Caco-2 (cell line): ENCODE measurements at regions not wholly inside any gene's neighbourhood (a gene's known extent, or its start where the extent isn't known, plus 50 kb on each side); places are given as distances from the start of the nearest gene placed in this dataset.

Experiments used
- BruUV-seq: library from RNA; stranded (reverse); fragments of 400-500 nt; replicated peaks from 2 replicates; lab custom pipeline; 2021; lab: Mats Ljungman, UMichigan
- CTCF ChIA-PET: fragments of 300-600 bp; sonication (Branson Sonifier 250); formaldehyde crosslinking; loops from one replicate; lab custom pipeline; 2022; ENCODE audit warnings: antibody characterized with exemption; lab: Charles Lee
- POLR2A ChIA-PET: fragments of 300-600 bp; sonication (Branson Sonifier 250); formaldehyde crosslinking; loops from one replicate; lab custom pipeline; 2022; ENCODE audit warnings: antibody characterized with exemption; lab: Charles Lee
- DNase-seq, 2 experiments: peaks; one replicate each; pipeline versions ENCODE4 v3.0.0 to v3.0.0-alpha.2; 2020 to 2022
- H3K27me3 ChIP-seq: replicated peaks from 2 replicates; pipeline ENCODE4 v1.6.0; 2011; ENCODE audit warnings: low read length; ENCODE audit not compliant: control insufficient read depth, insufficient read depth
- H3K36me3 ChIP-seq: 2 replicates; pipeline ENCODE4 v1.5.1; 2011; ENCODE audit warnings: low read length; ENCODE audit not compliant: control insufficient read depth, insufficient read depth
- H3K4me1 ChIP-seq: fragments of 250-450 bp; sonication (Bioruptor Pico); 2 replicates; pipeline ENCODE4 v1.5.1; 2020; ENCODE audit warnings: mild to moderate bottlenecking
- H3K4me3 ChIP-seq: 2 replicates; pipeline ENCODE4 v1.5.1; 2011; ENCODE audit warnings: low read depth, mild to moderate bottlenecking, control low read depth, low read length
- H3K9me3 ChIP-seq: fragments of 250-450 bp; sonication (Bioruptor Pico); 2 replicates; pipeline ENCODE4 v1.5.1; 2020; ENCODE audit warnings: mild to moderate bottlenecking, moderate library complexity
- H3K27ac Mint-ChIP-seq: one replicate; pipeline ENCODE4 v1.8.0; 2022; ENCODE audit warnings: mixed read lengths; ENCODE audit not compliant: unreplicated experiment
- H3K27me3 Mint-ChIP-seq: one replicate; pipeline ENCODE4 v1.8.0; 2022; ENCODE audit warnings: mixed read lengths; ENCODE audit not compliant: insufficient read depth, unreplicated experiment
- H3K36me3 Mint-ChIP-seq: one replicate; pipeline ENCODE4 v1.8.0; 2022; ENCODE audit warnings: mild to moderate bottlenecking, mixed read lengths; ENCODE audit not compliant: insufficient read depth, unreplicated experiment
- H3K4me1 Mint-ChIP-seq: one replicate; pipeline ENCODE4 v1.8.0; 2022; ENCODE audit warnings: low read depth, mixed read lengths; ENCODE audit not compliant: unreplicated experiment
- H3K4me3 Mint-ChIP-seq: one replicate; pipeline ENCODE4 v1.8.0; 2022; ENCODE audit warnings: mild to moderate bottlenecking, moderate library complexity, mixed read lengths; ENCODE audit not compliant: unreplicated experiment
- H3K9me3 Mint-ChIP-seq: one replicate; pipeline ENCODE4 v1.8.0; 2022; ENCODE audit warnings: mixed read lengths; ENCODE audit not compliant: unreplicated experiment
- intact Hi-C: fragments of 100-400 bp; cut with micrococcal nuclease; formaldehyde crosslinking; loops from one replicate; pipeline ENCODE4 v1.10.0; 2022; ENCODE audit not compliant: unreplicated experiment
- TF ChIP-seq, protein P1 (sequence below), 2 experiments: fragments of 200-600 bp in 1 of 2; IDR thresholded peaks; 1 replicate in 1 of 2; 2 replicates in 1 of 2; pipeline versions ENCODE4 v1.5.1 to v1.8.0; 2011 to 2022; ENCODE audit warnings: antibody characterized with exemption in 1 of 2, control low read depth in 1 of 2, inconsistent platforms in 1 of 2, low read depth in 1 of 2, low read length in 1 of 2, mild to moderate bottlenecking in 1 of 2, moderate library complexity in 1 of 2; ENCODE audit not compliant: insufficient read depth in 1 of 2, severe bottlenecking in 1 of 2, unreplicated experiment in 1 of 2

DNA sequence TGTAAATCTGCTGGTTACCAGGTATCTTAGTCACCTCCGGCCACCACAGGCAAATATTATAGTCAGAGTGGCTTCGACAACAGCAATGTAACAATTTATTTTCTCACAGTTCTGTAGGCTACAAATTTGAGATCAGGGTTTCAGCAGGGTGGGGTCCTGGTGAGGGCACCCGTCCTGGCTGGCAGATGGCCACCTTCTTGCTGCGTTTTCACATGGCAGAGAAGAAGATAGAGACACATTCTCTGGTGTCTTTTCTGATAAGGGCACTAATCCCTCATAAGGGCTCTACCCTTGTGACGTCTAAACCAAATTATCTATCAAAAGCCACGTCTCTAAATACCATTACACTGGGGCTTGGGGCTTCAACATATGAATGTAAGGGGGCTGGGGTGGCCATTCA lies 843.2 kb upstream of the FANCL start:
- ChIA-PET POLR2A (no interaction called here), CTCF (no interaction called here)
- Histone ChIP-seq H3K4me3 (no peak overlapping the region), H3K36me3 (no peaks in the 10 kb centered on the region), H3K9me3 (no peaks in the 10 kb centered on the region), H3K4me1 (no peaks in the 10 kb centered on the region), H3K27me3 (no peaks in the 10 kb centered on the region)
- no peak for DNase-seq
- Mint-ChIP-seq H3K36me3 (no peaks in the 10 kb centered on the region), H3K9me3 (no peaks in the 10 kb centered on the region), H3K27me3 (peaks cover 2% of the 10 kb centered on the region), H3K4me1 (no peaks in the 10 kb centered on the region), H3K27ac (no peak overlapping the region), H3K4me3 (no peak overlapping the region)
- TF ChIP-seq, protein P1, sequence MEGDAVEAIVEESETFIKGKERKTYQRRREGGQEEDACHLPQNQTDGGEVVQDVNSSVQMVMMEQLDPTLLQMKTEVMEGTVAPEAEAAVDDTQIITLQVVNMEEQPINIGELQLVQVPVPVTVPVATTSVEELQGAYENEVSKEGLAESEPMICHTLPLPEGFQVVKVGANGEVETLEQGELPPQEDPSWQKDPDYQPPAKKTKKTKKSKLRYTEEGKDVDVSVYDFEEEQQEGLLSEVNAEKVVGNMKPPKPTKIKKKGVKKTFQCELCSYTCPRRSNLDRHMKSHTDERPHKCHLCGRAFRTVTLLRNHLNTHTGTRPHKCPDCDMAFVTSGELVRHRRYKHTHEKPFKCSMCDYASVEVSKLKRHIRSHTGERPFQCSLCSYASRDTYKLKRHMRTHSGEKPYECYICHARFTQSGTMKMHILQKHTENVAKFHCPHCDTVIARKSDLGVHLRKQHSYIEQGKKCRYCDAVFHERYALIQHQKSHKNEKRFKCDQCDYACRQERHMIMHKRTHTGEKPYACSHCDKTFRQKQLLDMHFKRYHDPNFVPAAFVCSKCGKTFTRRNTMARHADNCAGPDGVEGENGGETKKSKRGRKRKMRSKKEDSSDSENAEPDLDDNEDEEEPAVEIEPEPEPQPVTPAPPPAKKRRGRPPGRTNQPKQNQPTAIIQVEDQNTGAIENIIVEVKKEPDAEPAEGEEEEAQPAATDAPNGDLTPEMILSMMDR (IDR thresholded peaks at IDR 0.05; ENCODE audit: insufficient read depth in 1 of 2, low read depth in 1 of 2, low read length in 1 of 2, severe bottlenecking in 1 of 2, unreplicated experiment in 1 of 2) = no peak
- intact Hi-C loops = no loop called here
- no TSS peak for BruUV-seq

DNA sequence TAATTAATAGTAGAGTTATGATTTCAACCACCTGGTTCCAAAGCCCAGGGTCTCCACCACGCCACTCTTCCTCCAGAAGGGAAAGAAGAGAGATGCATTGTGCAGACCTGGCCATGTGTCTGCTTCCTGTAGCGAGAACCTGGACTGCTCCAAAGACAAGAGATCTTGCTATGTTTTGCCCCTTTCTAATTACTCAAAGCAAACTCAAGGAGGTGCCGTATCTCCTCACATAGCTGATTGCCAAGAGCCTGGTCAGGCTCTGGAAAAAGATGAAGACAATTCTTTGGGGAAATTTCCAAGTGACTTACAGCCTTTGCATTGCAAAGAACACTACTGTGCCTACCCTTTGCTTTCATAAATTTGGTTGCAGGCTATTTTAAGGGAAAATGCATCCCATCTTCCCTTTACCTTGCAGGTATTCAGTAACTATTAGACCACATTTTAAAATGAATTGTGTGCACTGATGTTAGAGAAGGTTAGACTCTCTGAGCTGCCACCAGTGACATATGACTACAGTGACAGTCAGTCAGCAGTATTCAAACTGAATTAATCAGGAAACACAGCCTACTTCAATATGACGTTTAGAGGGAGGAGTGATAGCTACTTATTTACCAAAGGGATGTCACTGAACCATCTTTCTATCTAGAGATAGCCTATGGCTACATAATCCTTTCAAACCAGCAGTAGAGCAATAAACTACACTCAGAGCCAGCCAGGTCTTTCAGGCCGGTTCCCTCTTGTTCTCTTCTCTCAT lies 842.1 kb upstream of the FANCL start:
- Mint-ChIP-seq H3K4me1 (no peaks in the 10 kb centered on the region), H3K27ac (no peak overlapping the region), H3K27me3 (peaks cover 2% of the 10 kb centered on the region), H3K4me3 (no peak overlapping the region), H3K9me3 (no peaks in the 10 kb centered on the region), H3K36me3 (no peaks in the 10 kb centered on the region)
- H3K9me3 ChIP-seq = no peaks in the 10 kb centered on the region
- ChIA-PET CTCF (no interaction called here), POLR2A (no interaction called here)
- H3K36me3 ChIP-seq = no peaks in the 10 kb centered on the region
- intact Hi-C loops = no loop called here
- H3K27me3 ChIP-seq = no peaks in the 10 kb centered on the region
- no peak for DNase-seq
- BruUV-seq = no TSS peak
- H3K4me1 ChIP-seq = no peaks in the 10 kb centered on the region
- no peak overlapping the region for H3K4me3 ChIP-seq
- TF ChIP-seq, protein P1 (IDR thresholded peaks at IDR 0.05; ENCODE audit: insufficient read depth in 1 of 2, low read depth in 1 of 2, low read length in 1 of 2, severe bottlenecking in 1 of 2, unreplicated experiment in 1 of 2) = no peak

DNA sequence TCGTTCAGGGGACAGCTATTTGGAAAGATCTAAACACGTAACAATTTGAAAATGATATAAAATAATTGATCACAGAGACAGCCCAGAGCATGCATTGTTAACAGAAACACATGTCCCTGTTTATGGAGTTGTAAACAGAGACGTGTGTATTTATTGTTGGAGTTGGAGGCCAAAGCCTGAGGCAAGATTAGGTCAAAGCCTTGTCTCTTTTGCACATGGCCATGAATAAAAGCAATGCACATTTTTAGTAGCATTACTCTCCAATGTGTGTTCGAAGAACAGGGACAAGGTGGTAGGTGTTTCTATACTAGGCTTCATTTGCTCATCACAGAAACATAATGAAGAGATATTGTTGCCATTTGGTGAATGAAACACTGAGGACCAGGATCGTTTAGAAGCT lies 841.5 kb upstream of the FANCL start:
- TF ChIP-seq, protein P1 (IDR thresholded peaks at IDR 0.05; ENCODE audit: insufficient read depth in 1 of 2, low read depth in 1 of 2, low read length in 1 of 2, severe bottlenecking in 1 of 2, unreplicated experiment in 1 of 2) = no peak

More for the DNA sequence above, 841.5 kb upstream of the FANCL start:
- BruUV-seq = no TSS peak
- H3K9me3 ChIP-seq = no peaks in the 10 kb centered on the region
- ChIA-PET POLR2A (no interaction called here), CTCF (no interaction called here)
- no peaks in the 10 kb centered on the region for H3K4me1 Mint-ChIP-seq
- H3K36me3 ChIP-seq = no peaks in the 10 kb centered on the region
- H3K27me3 Mint-ChIP-seq = peaks cover 2% of the 10 kb centered on the region
- no peaks in the 10 kb centered on the region for H3K27me3 ChIP-seq
- no peaks in the 10 kb centered on the region for H3K9me3 Mint-ChIP-seq
- no peak overlapping the region for H3K4me3 ChIP-seq
- no peak for DNase-seq
- no peak overlapping the region for H3K4me3 Mint-ChIP-seq
- no peaks in the 10 kb centered on the region for H3K36me3 Mint-ChIP-seq
- intact Hi-C loops = no loop called here
- H3K4me1 ChIP-seq = no peaks in the 10 kb centered on the region
- no peak overlapping the region for H3K27ac Mint-ChIP-seq
